Left lung (tissue), 4 donors: ENCODE measurements at regions not wholly inside any gene's neighbourhood (a gene's known extent, or its start where the extent isn't known, plus 50 kb on each side); places are given as distances from the start of the nearest gene placed in this dataset.
A peak's percentile ranks its signal among the peaks of the same experiment; 100 is the strongest.

Experiments
- ATAC-seq: fragments of 200-7000 bp; cut with Tn5 transposase; one replicate; pipeline ENCODE4 v1.9.1; 2020; ENCODE audit warnings: moderate library complexity
- DNase-seq, 4 donors: peaks; one replicate each; pipeline ENCODE4 v3.0.0-alpha.2; 2013 to 2020
- H3K27ac ChIP-seq, 2 donors: fragments of 200-600 bp; sonication (generic) in 1 of 2; one replicate each; pipeline versions ENCODE4 v1.5.0 to v1.8.0; 2020 to 2021
- H3K27me3 ChIP-seq, 2 donors: fragments of 200-600 bp; sonication (generic) in 1 of 2; one replicate each; pipeline versions ENCODE4 v1.5.0 to v1.8.0; 2020 to 2021
- H3K36me3 ChIP-seq, 2 donors: fragments of 200-600 bp; sonication (generic) in 1 of 2; one replicate each; pipeline versions ENCODE4 v1.5.0 to v1.8.0; 2020 to 2021
- H3K4me1 ChIP-seq, 2 donors: fragments of 200-600 bp; one replicate each; pipeline ENCODE4 v1.8.0; 2021
- H3K4me3 ChIP-seq, 2 donors: fragments of 200-600 bp; sonication (generic) in 1 of 2; one replicate each; pipeline versions ENCODE4 v1.5.0 to v1.8.0; 2020 to 2021; ENCODE audit warnings: mild to moderate bottlenecking in 1 of 2
- H3K9me3 ChIP-seq, 2 donors: fragments of 200-600 bp; sonication (generic) in 1 of 2; one replicate each; pipeline versions ENCODE4 v1.5.0 to v1.8.0; 2020 to 2021
- intact Hi-C, 2 donors: fragments of 100-400 bp; cut with DNase I; formaldehyde crosslinking; loops; one replicate each; pipeline versions ENCODE4 v1.11.2 to v1.14.2; 2022
- TF ChIP-seq, protein P1 (sequence below), 2 donors: fragments of 200-600 bp; sonication (generic) in 1 of 2; IDR thresholded peaks; one replicate each; pipeline versions ENCODE4 v1.5.0 to v1.8.0; 2021; ENCODE audit warnings: antibody characterized with exemption in 2 of 2
- donor health status: DM: no; HTN: yes; CAD: no.
- donor health status: DM: no; HTN: no; CAD: no.

DNA sequence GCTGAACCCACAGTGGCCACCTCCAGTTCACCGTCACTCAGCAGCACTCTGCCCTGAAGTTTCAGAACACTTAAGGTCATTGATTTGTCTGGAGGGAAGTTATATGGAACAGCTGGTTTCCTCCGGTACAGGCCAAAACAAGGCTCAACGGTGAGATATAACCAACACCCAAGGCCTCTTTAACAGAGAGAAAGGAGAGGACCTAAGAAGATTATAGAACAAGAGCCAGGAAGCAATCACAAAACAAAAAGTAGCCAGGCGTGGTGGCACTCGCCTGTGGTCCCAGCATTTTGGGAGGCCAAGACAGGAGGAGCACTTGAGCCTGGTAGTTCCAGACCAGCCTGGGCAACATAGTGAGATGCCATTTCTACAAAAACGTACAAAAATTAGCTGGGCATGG lies 290.7 kb downstream of the SKIDA1 start:
- intact Hi-C loops: no loop called here
- ATAC-seq: no peak

DNA sequence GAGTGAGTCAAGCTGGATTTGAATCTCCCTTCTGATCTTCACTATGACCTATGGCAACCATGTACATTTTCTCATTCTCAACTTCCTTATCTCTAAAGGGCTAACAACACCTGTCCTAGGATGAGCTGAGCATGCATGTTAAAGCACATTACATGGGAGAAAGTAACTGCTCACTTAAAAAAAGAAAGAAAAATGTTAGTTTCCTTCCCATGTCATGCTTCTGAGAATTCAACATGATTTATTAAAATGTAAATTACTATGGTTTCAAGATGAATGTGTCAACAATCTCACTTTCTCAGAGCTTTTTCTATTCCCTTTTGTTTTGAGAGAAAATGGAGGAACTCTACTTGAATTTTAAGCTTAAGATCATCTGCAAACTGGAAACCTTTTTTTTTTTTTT lies 295.3 kb downstream of the SKIDA1 start:
- no peak overlapping the region for H3K4me3 ChIP-seq
- peaks cover 0 to 4% of the 10 kb centered on the region in 2 donors for H3K9me3 ChIP-seq
- no peak overlapping the region for H3K27ac ChIP-seq
- H3K36me3 ChIP-seq: no peaks in the 10 kb centered on the region
- intact Hi-C loops: no loop called here
- TF ChIP-seq, protein P1, sequence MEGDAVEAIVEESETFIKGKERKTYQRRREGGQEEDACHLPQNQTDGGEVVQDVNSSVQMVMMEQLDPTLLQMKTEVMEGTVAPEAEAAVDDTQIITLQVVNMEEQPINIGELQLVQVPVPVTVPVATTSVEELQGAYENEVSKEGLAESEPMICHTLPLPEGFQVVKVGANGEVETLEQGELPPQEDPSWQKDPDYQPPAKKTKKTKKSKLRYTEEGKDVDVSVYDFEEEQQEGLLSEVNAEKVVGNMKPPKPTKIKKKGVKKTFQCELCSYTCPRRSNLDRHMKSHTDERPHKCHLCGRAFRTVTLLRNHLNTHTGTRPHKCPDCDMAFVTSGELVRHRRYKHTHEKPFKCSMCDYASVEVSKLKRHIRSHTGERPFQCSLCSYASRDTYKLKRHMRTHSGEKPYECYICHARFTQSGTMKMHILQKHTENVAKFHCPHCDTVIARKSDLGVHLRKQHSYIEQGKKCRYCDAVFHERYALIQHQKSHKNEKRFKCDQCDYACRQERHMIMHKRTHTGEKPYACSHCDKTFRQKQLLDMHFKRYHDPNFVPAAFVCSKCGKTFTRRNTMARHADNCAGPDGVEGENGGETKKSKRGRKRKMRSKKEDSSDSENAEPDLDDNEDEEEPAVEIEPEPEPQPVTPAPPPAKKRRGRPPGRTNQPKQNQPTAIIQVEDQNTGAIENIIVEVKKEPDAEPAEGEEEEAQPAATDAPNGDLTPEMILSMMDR (IDR thresholded peaks at IDR 0.05): no peak
- no peaks in the 10 kb centered on the region for H3K4me1 ChIP-seq
- DNase-seq (no peak), ATAC-seq (no peak)
- no peaks in the 10 kb centered on the region for H3K27me3 ChIP-seq

More for the DNA sequence above, 290.7 kb downstream of the SKIDA1 start:
- Histone ChIP-seq H3K27ac (no peak overlapping the region), H3K27me3 (no peaks in the 10 kb centered on the region), H3K4me1 (no peaks in the 10 kb centered on the region), H3K4me3 (no peak overlapping the region), H3K9me3 (peaks cover 0 to 4% of the 10 kb centered on the region in 2 donors), H3K36me3 (no peaks in the 10 kb centered on the region)
- no peak for DNase-seq
- TF ChIP-seq, protein P1 (IDR thresholded peaks at IDR 0.05): no peak

DNA sequence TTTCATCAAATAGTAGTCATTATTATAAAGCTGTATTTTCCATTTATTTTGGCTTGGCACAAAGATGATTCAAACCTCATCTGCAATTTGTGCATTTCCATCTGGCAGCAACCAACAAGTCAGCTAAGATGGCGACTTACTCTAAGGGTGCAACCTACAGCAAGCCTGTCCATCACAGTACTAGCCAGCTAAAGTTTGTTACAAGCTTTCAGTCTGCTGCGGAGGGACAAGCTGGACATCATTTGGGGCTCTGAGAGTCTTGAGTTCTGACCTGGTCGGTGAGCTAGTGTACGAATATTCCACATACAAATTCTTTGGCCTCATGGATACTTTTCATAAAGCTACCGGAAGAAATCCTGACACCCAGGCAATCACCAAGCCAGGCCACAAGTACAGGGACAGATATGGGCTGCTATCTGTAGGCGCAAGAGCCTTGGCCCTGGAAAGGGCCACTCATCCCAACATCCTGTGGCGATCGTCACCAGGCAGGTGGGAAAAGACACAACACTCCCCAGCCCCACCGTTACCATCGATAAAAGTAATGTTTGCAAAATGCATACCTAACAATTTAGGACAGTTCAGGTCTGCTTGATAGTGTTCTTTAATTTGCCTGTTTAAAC lies 307.6 kb downstream of the SKIDA1 start:
- H3K9me3 ChIP-seq: no peaks in the 10 kb centered on the region
- no peak for ATAC-seq
- no peaks in the 10 kb centered on the region for H3K4me1 ChIP-seq
- no peak for DNase-seq
- intact Hi-C loops: no loop called here
- no peaks in the 10 kb centered on the region for H3K36me3 ChIP-seq
- H3K4me3 ChIP-seq: no peak overlapping the region
- H3K27ac ChIP-seq: no peak overlapping the region
- TF ChIP-seq, protein P1 (IDR thresholded peaks at IDR 0.05): no peak
- H3K27me3 ChIP-seq: no peaks in the 10 kb centered on the region

DNA sequence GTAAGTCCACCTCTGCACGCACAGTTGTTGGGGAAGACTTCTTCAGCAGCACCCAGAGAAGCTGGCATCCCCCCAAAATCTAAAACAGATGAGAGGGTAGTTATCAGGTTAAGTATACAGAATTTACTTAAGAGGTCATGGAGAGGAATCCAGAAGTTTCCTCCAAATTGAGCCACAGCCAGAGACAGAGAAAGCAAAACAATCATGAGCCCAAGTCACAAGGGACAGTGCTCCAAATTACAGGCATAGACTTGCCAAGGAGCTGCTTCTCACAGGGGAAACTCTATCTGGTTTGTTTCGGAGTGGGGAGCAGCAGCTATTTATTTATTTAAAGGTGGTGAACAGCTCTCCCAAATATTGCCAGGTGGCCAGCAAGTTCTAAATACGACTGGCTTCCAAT lies 308.4 kb downstream of the SKIDA1 start:
- TF ChIP-seq, protein P1 (IDR thresholded peaks at IDR 0.05): no peak
- no peaks in the 10 kb centered on the region for H3K4me1 ChIP-seq
- DNase-seq: no peak
- H3K4me3 ChIP-seq: no peak overlapping the region
- intact Hi-C loops: no loop called here
- no peaks in the 10 kb centered on the region for H3K36me3 ChIP-seq
- H3K9me3 ChIP-seq: no peaks in the 10 kb centered on the region
- no peak overlapping the region for H3K27ac ChIP-seq
- peak; percentile 39 for ATAC-seq
- H3K27me3 ChIP-seq: no peaks in the 10 kb centered on the region

DNA sequence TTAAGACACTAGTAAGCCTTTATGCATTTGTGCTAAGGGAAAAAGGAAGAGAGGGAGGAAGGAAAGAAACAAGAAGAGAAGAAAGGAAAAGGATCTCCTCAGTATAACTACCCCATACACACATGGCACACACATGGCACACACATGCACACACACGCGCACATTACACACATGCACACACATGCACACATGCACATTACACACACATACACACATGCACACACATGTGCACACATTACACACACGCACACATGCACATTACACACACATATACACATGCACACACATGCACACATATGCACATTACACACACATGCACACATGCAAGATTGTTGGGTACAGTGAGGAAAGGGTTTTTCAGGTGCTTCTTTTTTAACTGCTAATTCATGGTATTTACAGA lies 311.2 kb downstream of the SKIDA1 start:
- H3K4me3 ChIP-seq: no peak overlapping the region
- no peak for ATAC-seq
- intact Hi-C loops: no loop called here
- TF ChIP-seq, protein P1 (IDR thresholded peaks at IDR 0.05): no peak
- H3K9me3 ChIP-seq: no peaks in the 10 kb centered on the region
- H3K27ac ChIP-seq: no peak overlapping the region
- no peaks in the 10 kb centered on the region for H3K36me3 ChIP-seq
- DNase-seq: no peak
- H3K4me1 ChIP-seq: no peaks in the 10 kb centered on the region
- H3K27me3 ChIP-seq: no peaks in the 10 kb centered on the region
